IMR-90 (cell line): ENCODE measurements at regions not wholly inside any gene's neighbourhood (a gene's known extent, or its start where the extent isn't known, plus 50 kb on each side); places are given as distances from the start of the nearest gene placed in this dataset.

Source experiments
- ATAC-seq: fragments of 200-7000 bp; cut with Tn5 transposase; 2 replicates; pipeline ENCODE4 v1.9.1; 2020; ENCODE audit warnings: low read depth, mild to moderate bottlenecking, moderate library complexity
- BruUV-seq: library from RNA; stranded (reverse); fragments of 400-500 nt; replicated peaks from 2 replicates; lab custom pipeline; 2021; lab: Mats Ljungman, UMichigan
- CTCF ChIA-PET: fragments of 300-600 bp; formaldehyde crosslinking; extraction: SDS; loops from one replicate; lab custom pipeline; 2021; ENCODE audit warnings: antibody characterized with exemption; lab: Yijun Ruan, JAX
- POLR2A ChIA-PET: fragments of 300-600 bp; sonication (Branson Sonifier 250); formaldehyde crosslinking; loops from one replicate; lab custom pipeline; 2022; ENCODE audit warnings: antibody characterized with exemption; ENCODE audit not compliant: unreplicated experiment; lab: Charles Lee
- DNase-seq: peaks from one replicate; pipeline ENCODE4 v3.0.0; 2013
- H2AFZ ChIP-seq: replicated peaks from 2 replicates; pipeline ENCODE3; 2013; ENCODE audit warnings: low read length, mild to moderate bottlenecking; ENCODE audit not compliant: poor library complexity
- H2AK5ac ChIP-seq: 2 replicates; pipeline ENCODE4 v1.6.1; 2013; ENCODE audit warnings: low read depth, low read length, inconsistent platforms
- H2AK9ac ChIP-seq: replicated peaks from 2 replicates; pipeline ENCODE3; 2013; ENCODE audit warnings: mild to moderate bottlenecking, low read depth, low read length, moderate library complexity; ENCODE audit not compliant: poor library complexity
- H2BK120ac ChIP-seq: 2 replicates; pipeline ENCODE4 v1.6.1; 2013; ENCODE audit warnings: low read depth, low read length, inconsistent platforms
- H2BK15ac ChIP-seq: 3 replicates; pipeline ENCODE4 v1.6.1; 2013; ENCODE audit warnings: low read depth, low read length, inconsistent platforms
- H2BK20ac ChIP-seq: 2 replicates; pipeline ENCODE4 v1.6.1; 2013; ENCODE audit warnings: low read depth, mild to moderate bottlenecking, inconsistent platforms, low read length, moderate library complexity
- H2BK5ac ChIP-seq: 2 replicates; pipeline ENCODE4 v1.6.1; 2013; ENCODE audit warnings: mild to moderate bottlenecking, low read depth, low read length, inconsistent platforms; ENCODE audit not compliant: poor library complexity, severe bottlenecking
- H3K14ac ChIP-seq: replicated peaks from 2 replicates; pipeline ENCODE4 v1.6.1; 2013; ENCODE audit warnings: low read depth, low read length, inconsistent platforms
- H3K18ac ChIP-seq: 2 replicates; pipeline ENCODE4 v1.6.1; 2013; ENCODE audit warnings: low read depth, low read length, control low read depth
- H3K23ac ChIP-seq: 2 replicates; pipeline ENCODE4 v1.6.1; 2013; ENCODE audit warnings: low read depth, low read length, inconsistent platforms
- H3K27ac ChIP-seq: 2 replicates; pipeline ENCODE4 v1.5.1; 2013; ENCODE audit warnings: mild to moderate bottlenecking, control low read depth, low read length; ENCODE audit not compliant: insufficient read depth
- H3K27me3 ChIP-seq: 2 replicates; pipeline ENCODE4 v1.6.1; 2013; ENCODE audit warnings: low read length; ENCODE audit not compliant: control insufficient read depth, insufficient read depth
- H3K36me3 ChIP-seq: 2 replicates; pipeline ENCODE4 v1.6.1; 2013; ENCODE audit warnings: low read length, mixed read lengths; ENCODE audit not compliant: control insufficient read depth, insufficient read depth
- H3K4ac ChIP-seq: 2 replicates; pipeline ENCODE4 v1.6.1; 2013; ENCODE audit warnings: low read depth, low read length, inconsistent platforms
- H3K4me1 ChIP-seq: 2 replicates; pipeline ENCODE4 v1.6.1; 2013; ENCODE audit warnings: low read length, mixed read lengths; ENCODE audit not compliant: control insufficient read depth, insufficient read depth
- H3K4me2 ChIP-seq: 2 replicates; pipeline ENCODE4 v1.6.1; 2013; ENCODE audit warnings: low read depth, mild to moderate bottlenecking, control low read depth, low read length, moderate library complexity
- H3K4me3 ChIP-seq: 2 replicates; pipeline ENCODE4 v1.5.1; 2013; ENCODE audit warnings: low read depth, mild to moderate bottlenecking, control low read depth, low read length, moderate library complexity; ENCODE audit not compliant: insufficient read depth
- H3K56ac ChIP-seq: 2 replicates; pipeline ENCODE4 v1.6.1; 2013; ENCODE audit warnings: low read length, inconsistent platforms; ENCODE audit not compliant: insufficient read depth; ENCODE audit errors: extremely low read depth
- H3K79me1 ChIP-seq, 2 experiments: 2 replicates each; pipeline ENCODE4 v1.6.1; 2013; ENCODE audit warnings: low read length in 2 of 2, inconsistent platforms in 1 of 2, low read depth in 1 of 2
- H3K9ac ChIP-seq: 2 replicates; pipeline ENCODE4 v1.6.1; 2013; ENCODE audit warnings: low read depth, low read length, control low read depth
- H3K9me1 ChIP-seq: 2 replicates; pipeline ENCODE4 v1.6.1; 2013; ENCODE audit warnings: low read length, inconsistent platforms; ENCODE audit not compliant: insufficient read depth
- H3K9me3 ChIP-seq: 2 replicates; pipeline ENCODE4 v1.6.1; 2013; ENCODE audit warnings: low read length; ENCODE audit not compliant: control insufficient read depth, insufficient read depth
- H4K20me1 ChIP-seq: 2 replicates; pipeline ENCODE4 v1.6.1; 2013; ENCODE audit warnings: low read length, inconsistent platforms; ENCODE audit not compliant: insufficient read depth
- H4K5ac ChIP-seq: 2 replicates; pipeline ENCODE4 v1.6.1; 2013; ENCODE audit warnings: mild to moderate bottlenecking, low read depth, low read length, control low read depth
- H4K8ac ChIP-seq, 2 experiments: 2 replicates each; pipeline ENCODE4 v1.6.1; 2013; ENCODE audit warnings: low read depth in 2 of 2, low read length in 2 of 2, control low read depth in 1 of 2, inconsistent platforms in 1 of 2
- H4K91ac ChIP-seq: 2 replicates; pipeline ENCODE4 v1.6.1; 2013; ENCODE audit warnings: low read depth, low read length, inconsistent platforms; ENCODE audit not compliant: insufficient read depth
- BHLHE40 ChIP-seq: fragments of 150-350 bp; IDR thresholded peaks from 2 replicates; pipeline ENCODE4 v1.6.1; 2016; ENCODE audit warnings: mild to moderate bottlenecking, low read depth, low read length
- CEBPB ChIP-seq: IDR thresholded peaks from 2 replicates; pipeline ENCODE4 v1.6.1; 2012; ENCODE audit warnings: low read depth, low read length, improper control_type of control experiment
- CHD1 ChIP-seq: IDR thresholded peaks from 2 replicates; pipeline ENCODE4 v1.6.1; 2012; ENCODE audit warnings: low read depth, low read length, improper control_type of control experiment
- ELK1 ChIP-seq: fragments of 150-350 bp; IDR thresholded peaks from 2 replicates; pipeline ENCODE4 v1.6.1; 2016; ENCODE audit warnings: low read depth, mild to moderate bottlenecking, low read length, moderate library complexity, borderline replicate concordance
- FOS ChIP-seq: fragments of 150-350 bp; IDR thresholded peaks from 2 replicates; pipeline ENCODE4 v1.6.1; 2016; ENCODE audit warnings: low read depth, low read length
- MAFK ChIP-seq: IDR thresholded peaks from 2 replicates; pipeline ENCODE4 v1.6.1; 2012; ENCODE audit warnings: low read depth, low read length, improper control_type of control experiment
- MXI1 ChIP-seq: IDR thresholded peaks from 2 replicates; pipeline ENCODE4 v1.6.1; 2012; ENCODE audit warnings: low read depth, mild to moderate bottlenecking, low read length, moderate library complexity, borderline replicate concordance
- NFE2L2 ChIP-seq: fragments of 150-350 bp; IDR thresholded peaks from 2 replicates; pipeline ENCODE4 v1.6.1; 2016; ENCODE audit warnings: low read depth, mild to moderate bottlenecking, low read length
- POLR2A ChIP-seq: IDR thresholded peaks from 2 replicates; pipeline ENCODE4 v1.6.1; 2012; ENCODE audit warnings: mild to moderate bottlenecking, low read depth, low read length
- RAD21 ChIP-seq: IDR thresholded peaks from 2 replicates; pipeline ENCODE4 v1.6.1; 2012; ENCODE audit warnings: low read length, improper control_type of control experiment
- RCOR1 ChIP-seq: IDR thresholded peaks from 2 replicates; pipeline ENCODE4 v1.6.1; 2012; ENCODE audit warnings: mild to moderate bottlenecking, low read length, improper control_type of control experiment; ENCODE audit not compliant: insufficient replicate concordance
- WGBS, 2 experiments: methylation state at CpG; one replicate each; pipeline versions ENCODE4 v1.1.5 to v1.1.7; 2013; ENCODE audit warnings: missing lambda C conversion rate in 2 of 2; ENCODE audit not compliant: insufficient read length in 1 of 2; ENCODE audit errors: extremely low coverage in 2 of 2; 5-methylcytosine and 5-hydroxymethylcytosine counted together
- dilution Hi-C: fragments of 300-500 bp; cut with HindIII; formaldehyde crosslinking; loops from one replicate; pipeline ENCODE4 v1.14.3; 2018; ENCODE audit warnings: low sequenced_read_pairs; ENCODE audit not compliant: unreplicated experiment
- in situ Hi-C: fragments of 300-500 bp; cut with MboI; formaldehyde crosslinking; loops from 3 replicates; pipeline ENCODE4 v1.14.3; 2019; ENCODE audit warnings: low sequenced_read_pairs, inconsistent platforms, mixed read lengths
- intact Hi-C: fragments of 100-400 bp; cut with micrococcal nuclease; formaldehyde crosslinking; loops from 2 replicates; pipeline ENCODE4 v1.10.0; 2022
- TF ChIP-seq, protein P1 (sequence below): conservative IDR thresholded peaks from 2 replicates; pipeline ENCODE4 v1.5.1; 2012; ENCODE audit warnings: mild to moderate bottlenecking, low read depth, low read length, improper control_type of control experiment

DNA sequence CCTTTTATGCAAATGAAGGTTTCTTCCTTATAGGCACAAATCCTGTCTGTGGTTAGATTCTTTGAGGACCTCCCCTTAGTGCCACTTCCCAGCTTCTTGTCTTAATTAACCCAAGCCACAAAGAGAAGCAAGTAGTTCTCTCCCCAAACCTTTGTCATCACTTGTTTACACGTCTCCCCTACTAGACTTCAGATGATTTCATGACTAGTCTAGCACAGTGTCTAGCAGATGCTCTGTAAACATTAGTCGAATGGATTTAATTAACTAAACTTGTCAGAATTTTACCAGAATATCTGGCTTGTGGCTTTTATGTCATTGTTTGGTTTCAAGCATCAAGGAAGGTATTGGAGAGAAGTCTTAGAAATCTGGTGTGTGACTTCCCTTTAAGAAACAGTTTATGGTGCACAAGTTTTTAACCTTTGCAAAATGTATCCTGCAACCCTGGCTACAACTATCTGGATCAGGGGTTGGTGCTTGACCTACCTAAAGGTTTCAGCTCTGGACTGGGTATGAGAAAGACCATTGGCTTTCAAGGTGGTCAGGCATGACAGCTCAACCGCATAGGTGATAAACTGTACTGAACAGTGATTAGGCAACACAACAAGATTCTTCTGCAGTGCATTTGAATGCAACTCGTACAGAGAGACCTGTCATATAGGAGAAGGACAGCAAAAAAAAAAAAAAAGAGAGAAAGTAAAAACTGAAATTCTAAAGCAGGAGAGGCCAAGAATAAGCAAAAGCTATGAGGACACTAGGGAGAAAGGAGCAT lies 93.2 kb upstream of the CCDC150 start:
- no peaks in the 10 kb centered on the region for H3K4me1 ChIP-seq
- CTCF ChIA-PET = interaction anchor here (0.6 kb wide), 3 partner anchors 11 to 250 kb away, joined by 4 to 7 read pairs (median 4); no protein-coding TSS in a partner anchor
- H2AK5ac ChIP-seq = no peak overlapping the region
- no TSS peak for BruUV-seq
- no peak overlapping the region for H4K91ac ChIP-seq
- no peak overlapping the region for H3K4ac ChIP-seq
- H3K14ac ChIP-seq = no peak overlapping the region
- no peak overlapping the region for H3K23ac ChIP-seq
- no peak overlapping the region for H2BK120ac ChIP-seq
- in situ Hi-C loops = no loop called here
- H4K5ac ChIP-seq = no peak overlapping the region
- no peak overlapping the region for H4K8ac ChIP-seq
- DNase-seq = no peak
- H3K9me1 ChIP-seq = no peaks in the 10 kb centered on the region
- H3K56ac ChIP-seq = no peak overlapping the region
- POLR2A ChIA-PET = no interaction called here
- H2AFZ ChIP-seq = no peak overlapping the region
- H2BK20ac ChIP-seq = no peak overlapping the region
- H2AK9ac ChIP-seq = no peak overlapping the region
- H3K9me3 ChIP-seq = no peaks in the 10 kb centered on the region
- WGBS, 2 experiments = 100% methylated on average over 1 of the region's 4 CpGs; no CpG with 5 or more reads in 1 of the 2 experiments
- no peaks in the 10 kb centered on the region for H4K20me1 ChIP-seq
- H2BK5ac ChIP-seq = no peak overlapping the region
- ATAC-seq = no peak
- no peak overlapping the region for H3K9ac ChIP-seq
- no peak overlapping the region for H2BK15ac ChIP-seq
- no peak overlapping the region for H3K27ac ChIP-seq
- TF ChIP-seq MAFK (no peak), BHLHE40 (no peak), MXI1 (no peak), POLR2A (no peak), CHD1 (no peak), RCOR1 (no peak), ELK1 (no peak), FOS (no peak), CEBPB (no peak), RAD21 (no peak), NFE2L2 (no peak)
- TF ChIP-seq, protein P1, sequence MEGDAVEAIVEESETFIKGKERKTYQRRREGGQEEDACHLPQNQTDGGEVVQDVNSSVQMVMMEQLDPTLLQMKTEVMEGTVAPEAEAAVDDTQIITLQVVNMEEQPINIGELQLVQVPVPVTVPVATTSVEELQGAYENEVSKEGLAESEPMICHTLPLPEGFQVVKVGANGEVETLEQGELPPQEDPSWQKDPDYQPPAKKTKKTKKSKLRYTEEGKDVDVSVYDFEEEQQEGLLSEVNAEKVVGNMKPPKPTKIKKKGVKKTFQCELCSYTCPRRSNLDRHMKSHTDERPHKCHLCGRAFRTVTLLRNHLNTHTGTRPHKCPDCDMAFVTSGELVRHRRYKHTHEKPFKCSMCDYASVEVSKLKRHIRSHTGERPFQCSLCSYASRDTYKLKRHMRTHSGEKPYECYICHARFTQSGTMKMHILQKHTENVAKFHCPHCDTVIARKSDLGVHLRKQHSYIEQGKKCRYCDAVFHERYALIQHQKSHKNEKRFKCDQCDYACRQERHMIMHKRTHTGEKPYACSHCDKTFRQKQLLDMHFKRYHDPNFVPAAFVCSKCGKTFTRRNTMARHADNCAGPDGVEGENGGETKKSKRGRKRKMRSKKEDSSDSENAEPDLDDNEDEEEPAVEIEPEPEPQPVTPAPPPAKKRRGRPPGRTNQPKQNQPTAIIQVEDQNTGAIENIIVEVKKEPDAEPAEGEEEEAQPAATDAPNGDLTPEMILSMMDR = no peak
- intact Hi-C loops = no loop called here
- dilution Hi-C loops = no loop called here
- H3K4me3 ChIP-seq = no peak overlapping the region
- no peaks in the 10 kb centered on the region for H3K79me1 ChIP-seq
- H3K4me2 ChIP-seq = no peak overlapping the region
- H3K27me3 ChIP-seq = no peaks in the 10 kb centered on the region
- H3K18ac ChIP-seq = no peak overlapping the region
- H3K36me3 ChIP-seq = no peaks in the 10 kb centered on the region
